NCI-H82 (cell line): ENCODE measurements at regions not wholly inside any gene's neighbourhood (a gene's known extent, or its start where the extent isn't known, plus 50 kb on each side); places are given as distances from the start of the nearest gene placed in this dataset.

Experiments
- DNase-seq: peaks from one replicate; lab custom pipeline; 2025; lab: John Stamatoyannopoulos, UW

DNA sequence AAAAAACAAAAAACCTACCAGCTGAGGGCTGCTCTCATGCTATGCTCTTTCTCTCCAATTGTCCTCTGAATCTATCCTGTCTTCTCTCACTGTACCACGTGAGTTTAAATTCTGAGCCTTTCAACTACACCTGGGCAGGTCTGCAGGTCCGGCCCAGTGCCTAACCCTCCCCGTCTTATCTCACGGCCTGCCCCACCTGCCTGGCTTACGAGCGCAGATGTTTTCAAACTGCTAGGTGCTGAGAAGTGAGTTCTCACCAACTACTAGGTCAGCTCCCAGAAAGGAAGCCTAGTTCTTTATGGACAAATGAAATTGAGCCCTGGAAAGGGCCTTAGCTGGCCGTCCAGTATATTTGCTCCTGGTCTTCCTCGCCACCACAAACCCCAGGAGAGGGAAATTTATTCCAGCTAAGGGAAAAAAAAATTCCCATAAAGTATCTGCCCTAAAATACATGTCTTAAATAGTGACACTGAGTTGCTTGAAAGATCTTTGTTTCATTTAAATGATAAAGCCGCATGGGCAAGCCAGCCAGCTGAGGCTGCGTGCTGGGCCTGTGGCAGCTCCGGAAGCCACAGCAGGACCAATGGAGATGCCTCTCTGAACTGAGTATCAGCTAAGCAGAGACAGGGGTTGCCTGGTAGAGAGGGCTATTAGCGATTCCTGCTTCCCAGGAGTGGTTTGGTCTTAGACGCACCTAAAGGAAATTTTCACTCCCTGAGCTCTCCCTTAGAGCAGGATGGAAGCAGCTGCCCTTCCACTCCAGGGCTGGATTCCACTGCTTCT lies 92.5 kb upstream of the NCK2 start:
- DNase-seq: no peak

DNA sequence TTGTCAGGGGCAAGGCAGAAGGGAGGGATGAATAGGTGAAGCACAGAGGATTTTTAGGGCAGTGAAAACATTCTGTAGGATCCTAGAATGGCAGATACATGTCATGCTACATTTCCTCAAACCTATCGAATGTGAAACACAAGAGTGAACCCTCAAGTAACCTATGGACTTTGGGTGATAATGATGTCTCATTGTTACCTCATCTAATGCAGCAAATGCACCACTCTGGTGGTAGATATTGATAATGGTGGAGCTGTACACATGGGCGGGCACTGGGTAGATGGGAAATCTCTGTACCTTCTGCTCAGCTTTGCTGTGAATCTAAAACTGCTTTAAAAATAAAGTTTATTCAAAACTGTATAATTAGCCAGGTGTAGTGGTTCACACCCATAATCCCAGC lies 95.2 kb upstream of the NCK2 start:
- DNase-seq: no peak

DNA sequence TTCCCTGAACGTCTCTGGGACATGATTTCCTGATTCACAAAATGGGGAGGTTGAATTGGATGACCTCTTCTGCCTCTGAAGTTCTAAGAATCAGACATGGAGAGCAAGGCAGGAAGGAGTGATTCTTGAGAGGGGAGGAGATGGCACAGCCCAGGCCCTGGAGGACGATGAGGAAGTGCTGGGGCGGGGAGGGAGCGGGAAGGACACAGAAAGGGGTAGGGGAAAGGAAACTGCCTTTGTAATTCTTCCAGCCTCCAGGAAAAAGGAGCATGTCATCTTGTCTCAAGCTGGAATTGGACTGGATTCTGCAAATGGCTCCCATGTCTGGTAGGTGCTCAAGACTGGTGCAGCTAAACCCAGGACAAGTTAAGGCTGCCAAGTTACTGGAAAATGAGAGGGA lies 97.0 kb upstream of the NCK2 start:
- DNase-seq: no peak

DNA sequence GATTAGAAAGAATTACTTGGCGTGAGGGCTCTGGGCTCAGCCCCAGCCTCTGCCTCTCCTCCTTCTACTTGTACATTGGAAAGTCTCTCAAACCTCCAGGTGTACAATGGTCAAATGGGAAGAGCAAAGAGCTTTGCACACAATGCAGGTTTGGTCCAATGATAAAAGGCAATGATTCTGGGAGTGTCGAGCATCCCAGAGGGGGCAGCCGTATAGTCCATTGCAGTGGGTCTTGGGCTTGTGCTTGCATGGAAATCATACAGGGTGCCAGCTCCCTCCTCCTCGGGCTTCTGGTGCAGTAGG lies 98.0 kb upstream of the NCK2 start:
- DNase-seq: no peak

DNA sequence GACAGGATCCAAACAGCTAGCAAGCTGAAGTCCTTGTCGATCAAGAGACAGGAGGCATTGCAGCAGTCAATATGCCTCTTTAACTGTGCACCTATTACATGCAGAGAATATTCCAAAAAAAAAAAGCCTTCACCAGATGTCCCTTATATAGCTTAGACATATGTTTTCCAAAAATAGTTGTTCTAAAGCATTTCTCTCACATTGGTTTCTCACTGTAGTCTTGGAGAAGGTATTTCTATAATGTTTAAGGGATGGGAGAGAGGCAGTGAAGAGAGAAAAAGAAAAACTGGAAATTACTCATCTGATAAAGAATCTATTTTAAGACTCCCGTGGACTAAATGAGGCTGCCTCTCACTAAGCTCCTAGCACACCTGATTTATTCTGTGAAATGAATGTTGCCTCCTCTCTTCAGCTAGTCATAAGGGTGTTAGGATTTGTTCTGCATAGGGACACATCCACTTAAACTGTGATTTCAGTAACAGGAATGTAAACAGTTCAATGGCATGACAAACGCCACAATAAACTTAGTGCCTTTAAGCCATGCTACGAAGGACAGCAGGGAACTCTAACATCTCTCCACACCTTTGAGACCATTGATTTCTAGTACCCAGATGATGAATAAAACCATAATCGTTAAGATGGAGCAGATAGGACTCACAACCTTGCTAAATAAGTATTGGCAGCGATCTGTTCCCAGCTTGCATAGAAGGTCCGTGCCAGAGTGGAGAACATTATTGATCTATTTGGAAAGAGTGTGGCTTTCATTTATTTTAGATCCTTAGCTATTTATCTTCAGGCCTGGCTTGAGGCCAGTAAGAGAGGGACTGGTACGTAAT lies 98.6 kb upstream of the NCK2 start:
- DNase-seq: no peak

DNA sequence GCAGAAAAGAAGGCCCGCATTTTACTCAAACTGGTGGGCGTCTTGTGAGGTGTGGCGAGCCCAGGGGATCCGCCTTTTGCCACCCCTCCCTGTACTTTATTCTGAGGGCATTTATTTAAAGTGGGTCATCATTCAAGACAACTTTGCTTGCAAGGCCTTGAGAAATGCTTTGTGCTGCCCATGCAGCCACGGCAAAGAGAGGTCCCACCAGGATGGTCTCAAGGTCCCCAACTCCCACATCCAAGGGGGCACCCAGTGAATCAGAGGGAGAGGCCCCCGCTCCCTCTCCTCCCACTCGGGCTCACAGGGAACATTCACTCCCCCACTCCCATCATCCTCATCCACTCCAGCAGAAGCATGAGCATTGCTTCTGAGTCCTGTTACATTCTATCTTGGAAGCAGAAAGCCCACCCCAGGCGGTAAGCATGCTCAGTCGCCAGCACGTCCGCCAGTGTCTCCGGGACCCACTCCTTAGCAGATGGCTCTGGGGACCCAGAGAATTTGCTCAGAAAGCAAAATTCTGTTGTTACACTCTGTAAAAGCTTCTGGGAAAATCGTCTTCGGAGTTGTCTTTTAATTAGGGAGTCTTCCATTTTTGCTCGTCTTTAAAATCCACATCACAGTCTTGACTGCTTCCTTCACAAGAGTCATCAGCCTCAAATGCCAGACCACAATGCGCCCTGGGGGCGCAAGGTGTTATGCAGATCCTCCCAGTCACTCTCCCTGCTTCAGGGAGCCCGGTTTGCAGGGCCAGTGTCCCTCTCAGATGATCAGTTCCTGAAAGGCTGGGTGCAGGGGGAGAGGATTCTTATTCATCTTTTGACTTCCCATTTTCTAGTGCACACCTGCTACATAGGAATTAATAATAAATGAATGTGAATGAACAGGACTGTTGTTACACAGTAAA lies 99.4 kb upstream of the NCK2 start:
- no peak for DNase-seq

DNA sequence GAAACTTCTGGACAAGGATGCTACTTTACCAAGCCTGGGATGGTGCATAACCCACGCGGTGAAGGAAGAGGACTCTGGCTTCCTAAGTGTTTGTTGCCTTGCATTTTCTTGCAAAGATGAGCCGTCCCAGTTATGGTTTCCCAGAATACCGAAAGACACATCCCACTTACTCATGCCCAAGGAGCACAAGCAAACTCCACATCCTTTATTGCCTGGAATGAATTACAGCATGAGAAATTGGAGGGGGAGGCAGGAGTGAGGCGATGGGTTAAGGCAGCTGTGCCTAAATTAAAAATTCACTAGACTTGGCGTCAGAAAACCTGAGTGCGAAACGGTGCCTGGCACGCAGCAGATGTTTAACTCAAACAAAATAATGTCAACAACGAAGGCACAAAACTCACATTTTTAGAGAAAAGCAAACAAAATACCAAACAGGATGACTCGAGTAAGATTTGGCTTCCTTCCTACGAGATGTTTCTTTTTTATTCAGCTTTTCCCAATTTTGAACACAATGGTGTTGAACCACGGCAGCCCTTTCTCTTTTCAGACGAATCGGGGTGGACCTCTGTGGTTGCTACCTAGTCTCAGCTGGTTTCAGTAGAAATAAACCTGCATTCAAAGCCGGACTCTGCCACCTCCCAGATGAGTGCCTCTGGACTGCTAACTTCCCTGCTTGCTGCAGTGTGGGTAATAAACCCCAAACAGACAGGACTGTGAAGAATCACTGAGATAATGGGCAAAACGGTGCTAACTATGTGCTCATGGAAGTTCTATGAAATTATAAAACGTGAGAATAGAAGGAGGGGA lies 100.3 kb upstream of the NCK2 start:
- DNase-seq: no peak

DNA sequence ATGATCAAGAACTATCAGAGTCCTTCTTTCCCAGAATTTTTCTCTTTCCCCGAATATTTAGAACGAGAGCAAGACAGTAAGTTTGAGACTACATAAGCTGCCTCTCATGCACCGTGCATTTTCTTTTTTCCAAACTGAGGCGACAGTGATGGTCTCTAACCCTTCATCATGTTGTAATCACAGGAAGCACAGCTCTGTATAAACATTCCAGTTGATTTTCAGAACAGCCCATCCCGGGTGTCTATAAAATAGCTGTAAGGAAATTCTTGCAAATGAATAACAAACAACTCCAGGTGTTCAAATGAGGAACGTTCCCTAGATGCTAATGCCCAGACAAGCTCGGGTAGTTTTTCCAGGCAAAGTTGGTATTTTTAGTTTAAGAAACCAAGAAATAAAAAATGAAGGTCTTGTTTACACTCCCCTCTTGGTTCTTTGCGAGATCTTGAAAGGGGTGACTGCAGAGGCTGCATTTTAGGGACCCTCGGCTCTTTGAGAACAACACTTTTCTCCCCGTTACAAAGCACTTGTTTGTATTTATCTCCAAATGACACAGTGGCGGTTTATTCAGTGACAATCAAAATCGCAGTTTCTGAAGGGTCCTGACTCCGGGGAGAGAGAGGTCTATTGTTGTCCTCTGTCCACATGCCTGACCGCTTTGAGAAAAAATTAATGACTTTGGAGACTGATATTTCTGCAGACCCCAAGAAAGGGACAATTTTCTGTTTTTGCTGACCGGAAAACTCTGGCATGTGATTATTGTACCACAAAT lies 101.1 kb upstream of the NCK2 start:
- no peak for DNase-seq

DNA sequence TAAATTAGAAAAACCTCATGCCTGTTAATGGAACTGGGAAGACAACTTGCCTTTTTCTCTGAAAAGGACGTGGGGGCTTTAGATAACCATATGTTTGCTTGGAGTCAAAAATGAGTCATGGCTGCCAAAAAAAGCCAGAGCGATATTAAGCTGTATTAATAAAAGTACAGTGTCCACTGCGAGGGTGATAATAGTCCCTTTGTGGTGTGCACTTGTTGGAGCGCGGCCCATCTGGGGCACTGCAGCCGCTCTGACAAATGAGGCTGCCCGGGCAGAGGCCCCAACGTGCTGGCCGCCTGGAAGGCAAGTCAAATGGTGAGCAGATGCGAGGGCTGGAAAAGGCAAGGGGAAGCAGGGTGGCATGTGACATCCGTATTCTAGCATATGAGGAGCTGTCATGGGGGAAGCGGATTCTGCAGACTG lies 103.3 kb upstream of the NCK2 start:
- no peak for DNase-seq

DNA sequence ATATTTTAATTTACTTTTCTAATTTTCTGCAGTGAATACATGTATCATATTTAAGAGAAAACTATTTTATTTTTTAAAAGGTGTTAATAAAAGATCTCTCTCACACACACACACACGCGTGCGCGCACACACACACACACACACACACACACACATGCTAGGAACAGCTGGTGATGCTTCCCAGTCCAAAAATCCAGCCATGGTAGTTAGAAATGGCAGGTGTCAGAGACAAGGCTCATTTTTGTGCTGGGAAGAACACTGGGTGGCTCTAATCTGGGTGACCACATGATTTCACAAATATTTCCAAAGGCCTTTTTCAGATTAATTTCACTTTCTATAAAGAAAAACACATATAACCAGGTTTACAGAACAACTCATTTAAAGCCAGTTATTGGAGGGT lies 104.5 kb upstream of the NCK2 start:
- DNase-seq: no peak

DNA sequence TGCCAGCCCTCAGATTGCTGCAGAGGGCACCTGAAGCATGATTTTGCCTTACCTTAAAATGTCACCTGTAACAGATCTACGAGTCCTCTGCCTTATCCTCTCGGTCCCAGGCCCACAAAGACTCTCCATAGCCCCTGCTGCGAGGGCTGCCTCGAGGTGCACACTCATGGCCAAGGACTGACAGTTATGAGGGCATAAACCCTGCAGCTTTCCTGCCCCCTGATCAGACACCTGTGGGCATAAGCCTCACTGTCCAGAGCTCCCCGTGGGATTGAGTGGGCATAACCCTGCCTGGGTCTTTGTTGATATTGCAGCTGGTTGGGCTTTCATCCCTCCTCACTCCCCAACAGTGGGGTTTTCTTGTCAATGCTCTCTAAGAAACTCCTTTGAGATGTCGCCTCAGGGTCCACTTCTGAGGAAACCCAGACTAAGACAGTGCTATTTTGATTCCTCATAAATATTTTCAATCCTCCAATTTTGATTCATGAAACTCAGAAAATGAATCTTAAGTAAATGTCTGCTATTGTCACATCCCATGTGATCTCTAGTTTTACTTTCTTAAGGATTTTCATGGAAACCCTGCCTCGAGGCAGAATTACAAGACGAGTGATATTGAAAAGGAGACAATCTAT lies 108.5 kb upstream of the NCK2 start:
- DNase-seq: no peak

DNA sequence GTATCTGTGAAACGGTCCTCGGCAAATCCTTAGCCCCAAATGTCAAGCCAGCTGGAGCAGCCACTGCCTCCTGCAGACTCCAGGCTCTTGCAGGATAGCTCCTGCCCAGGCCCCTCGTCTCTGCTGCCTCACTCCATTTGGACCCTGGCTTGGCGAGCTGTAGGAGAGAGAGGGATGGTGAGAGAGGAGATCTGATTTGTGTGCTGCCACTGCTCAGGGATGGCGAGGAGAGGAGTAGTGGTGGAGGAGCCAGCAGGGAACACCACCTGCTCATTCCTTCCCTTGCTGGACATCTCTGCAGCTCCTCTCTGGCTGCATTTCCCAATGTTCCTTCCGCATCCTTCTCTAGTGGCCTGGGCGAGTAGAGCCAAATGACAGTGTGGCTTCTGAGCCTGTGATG lies 109.1 kb upstream of the NCK2 start:
- no peak for DNase-seq

DNA sequence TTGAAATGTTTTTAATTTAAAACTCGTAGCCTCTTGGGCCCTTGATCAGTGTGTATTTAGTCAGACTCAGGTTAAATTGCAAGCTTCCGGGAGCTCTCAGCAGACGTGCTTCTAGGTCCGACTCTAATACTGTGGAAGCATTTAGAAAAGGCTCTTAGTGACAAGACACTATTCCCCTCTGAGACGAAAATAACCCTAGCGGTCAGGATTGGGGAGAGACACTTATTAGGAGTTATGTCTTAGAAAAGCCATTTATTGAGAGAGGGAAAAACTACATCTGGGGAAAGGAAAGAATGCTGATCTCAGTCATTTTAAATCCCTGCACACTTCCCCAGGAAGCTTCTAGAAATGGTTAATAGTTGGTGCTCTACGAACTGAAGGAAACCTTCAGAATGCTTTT lies 110.5 kb upstream of the NCK2 start:
- peak; percentile 53 for DNase-seq

DNA sequence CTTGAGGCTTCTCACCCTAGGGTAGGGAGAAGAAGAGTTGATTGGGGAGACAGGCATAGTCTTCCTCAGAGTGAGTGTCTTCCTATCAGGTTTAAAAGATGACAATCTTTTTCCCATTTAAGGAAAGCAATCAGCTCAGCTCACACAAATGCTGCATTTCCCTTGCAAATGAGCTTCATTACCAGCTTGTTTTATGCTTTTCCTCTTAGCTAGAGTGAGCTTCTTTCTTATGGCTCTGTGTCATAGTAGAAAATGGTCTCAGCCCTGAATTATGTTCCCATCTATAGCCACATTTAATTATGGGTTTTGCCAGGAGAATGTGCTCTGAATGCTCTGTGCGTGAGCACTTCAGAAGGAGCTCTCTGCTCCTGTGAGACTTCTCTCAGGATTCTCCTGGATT lies 112.8 kb upstream of the NCK2 start:
- no peak for DNase-seq

DNA sequence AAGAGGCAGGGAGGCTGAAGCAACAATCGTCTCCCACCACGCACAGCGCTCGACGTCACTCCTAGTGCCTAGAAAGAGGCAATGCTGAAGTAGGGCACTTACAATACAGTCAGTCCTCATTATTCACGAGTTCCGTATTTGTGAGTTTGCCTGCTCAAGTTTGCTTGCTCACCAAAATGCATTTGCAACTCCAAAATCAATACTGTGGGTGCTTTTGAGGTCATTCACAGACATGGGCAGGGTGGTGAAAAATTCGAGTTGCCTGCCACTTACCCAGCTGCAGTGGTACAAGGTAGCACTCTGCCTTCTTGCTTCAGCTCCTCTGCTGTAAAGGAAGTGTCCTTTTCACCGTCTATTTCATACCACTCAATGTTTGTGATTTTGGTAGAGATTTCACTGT lies 113.7 kb upstream of the NCK2 start:
- no peak for DNase-seq

DNA sequence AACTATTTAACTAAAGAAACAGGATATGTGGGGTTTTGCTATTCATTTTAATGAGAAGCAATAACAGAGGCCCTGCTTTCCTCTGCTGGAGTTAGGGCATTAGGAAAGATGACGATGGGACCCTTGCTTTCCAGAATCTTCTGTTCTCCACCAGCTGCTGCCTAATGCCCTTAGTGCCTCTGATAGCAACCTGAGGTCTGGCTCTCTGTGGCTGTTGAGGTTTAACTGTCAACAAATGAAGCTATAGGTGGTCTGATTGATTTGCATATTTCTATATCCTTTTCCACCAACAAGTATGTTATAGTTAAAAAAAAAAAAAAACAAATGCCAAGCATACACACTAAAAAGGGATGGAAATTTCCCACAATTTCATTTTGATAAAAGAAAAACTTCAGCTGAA lies 115.1 kb upstream of the NCK2 start:
- no peak for DNase-seq

DNA sequence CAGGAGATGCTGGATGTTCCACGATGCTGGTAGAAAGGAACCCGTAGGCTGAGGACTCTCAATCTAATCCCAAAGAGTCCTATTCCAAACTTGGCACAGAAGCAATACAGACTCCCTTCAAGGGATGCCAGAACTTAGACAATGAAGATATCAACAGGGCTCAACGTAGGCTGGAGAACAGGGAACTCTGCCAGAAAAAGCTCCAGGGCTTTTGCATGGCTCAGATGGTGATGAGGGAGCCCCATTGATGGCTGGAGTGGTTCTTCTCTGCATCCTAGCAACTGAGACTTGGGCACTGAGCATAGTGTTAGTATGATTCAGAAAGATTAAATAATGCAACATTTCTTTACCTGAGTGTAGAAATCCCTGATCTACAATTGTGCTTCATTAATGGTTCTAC lies 117.2 kb upstream of the NCK2 start:
- DNase-seq: no peak

DNA sequence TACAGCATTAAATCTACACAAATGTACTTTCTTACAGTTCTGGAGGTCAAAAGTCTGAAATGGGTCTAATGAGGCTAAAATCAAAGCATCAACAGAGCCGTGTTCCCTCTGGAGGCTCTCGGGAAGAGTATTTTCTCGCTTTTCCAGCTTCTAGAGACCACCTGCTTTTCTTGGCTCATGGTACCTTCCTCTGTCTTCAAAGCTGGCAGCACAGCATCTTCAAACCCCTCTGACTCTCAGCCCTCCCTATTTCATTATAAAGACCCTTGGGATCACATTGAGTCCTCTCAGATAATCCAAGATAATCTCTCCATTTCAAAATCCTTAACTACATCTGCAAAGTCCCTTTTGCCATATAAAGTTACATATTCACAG lies 117.8 kb upstream of the NCK2 start:
- peak; percentile 15 for DNase-seq

DNA sequence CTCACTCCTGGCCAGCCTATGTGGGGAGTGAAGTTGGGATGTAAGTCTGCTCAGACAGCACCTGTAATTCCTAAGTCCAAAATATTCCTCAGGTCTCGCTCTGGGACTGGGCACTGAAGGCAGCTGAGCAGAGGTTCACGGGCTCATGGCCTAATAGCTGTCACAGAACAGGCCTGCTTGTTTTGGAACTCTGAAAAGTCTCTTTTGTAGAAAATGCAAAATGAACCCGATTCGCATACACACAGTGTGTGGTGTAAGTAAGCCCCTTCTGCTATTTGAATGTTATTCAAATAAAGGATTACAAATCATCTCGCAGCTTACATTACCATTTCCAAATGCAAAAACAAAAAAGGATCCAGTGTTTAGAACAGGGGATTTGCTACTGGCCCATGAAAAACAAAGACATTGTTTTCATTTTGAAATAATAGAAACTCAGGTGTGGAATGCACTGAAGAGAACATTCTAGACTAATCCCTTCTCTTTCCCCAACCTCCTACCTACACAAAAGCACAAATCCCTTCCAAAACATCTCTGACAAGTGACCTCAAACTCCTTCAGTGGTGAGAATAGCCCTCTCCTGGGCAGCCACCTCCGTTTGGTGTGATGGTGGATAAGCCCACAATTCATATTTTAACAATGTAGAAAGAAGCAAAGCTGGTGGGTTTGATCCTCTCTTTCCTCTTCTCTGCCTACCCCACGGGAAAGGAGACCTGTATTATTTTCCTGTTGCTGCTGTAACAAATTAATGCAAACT lies 118.3 kb upstream of the NCK2 start:
- no peak for DNase-seq

DNA sequence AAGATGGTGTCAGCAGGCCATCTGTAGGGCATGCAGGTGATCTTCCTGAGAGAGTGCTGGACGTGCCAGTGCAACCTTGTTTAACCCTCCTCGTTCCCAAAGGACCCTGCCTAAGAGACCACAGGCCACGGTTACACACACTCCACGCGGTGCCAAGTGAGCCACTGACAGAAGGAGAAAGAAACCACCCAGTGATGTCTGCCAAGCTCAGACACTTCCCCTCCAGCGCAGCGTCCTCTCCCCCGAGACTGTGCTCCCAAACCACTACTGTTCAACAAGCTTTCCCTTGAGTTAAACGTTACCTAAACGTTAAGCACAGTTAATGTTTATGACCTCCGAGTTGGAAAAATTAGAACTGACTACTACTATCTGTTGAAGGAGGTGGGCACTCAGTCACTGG lies 119.1 kb upstream of the NCK2 start:
- DNase-seq: no peak
